Neural crest cell (in vitro differentiated cells): ENCODE measurements at regions not wholly inside any gene's neighbourhood (a gene's known extent, or its start where the extent isn't known, plus 50 kb on each side); places are given as distances from the start of the nearest gene placed in this dataset.
"Not testable (repeated sequence)": the region's sequence is repeated elsewhere in the genome, so short reads cannot be mapped to it uniquely, and the experiment has no call there.

ENCODE experiments used
- DNase-seq: peaks from one replicate; pipeline ENCODE4 v3.0.0; 2021; ENCODE audit warnings: low read depth, mixed read lengths, low spot score
- H3K27ac Mint-ChIP-seq: one replicate; pipeline ENCODE4 v1.8.0; 2021; ENCODE audit warnings: mild to moderate bottlenecking, mixed read lengths; ENCODE audit not compliant: unreplicated experiment
- H3K27me3 Mint-ChIP-seq: 2 replicates; pipeline ENCODE4 v1.8.0; 2021; ENCODE audit warnings: low read depth, mild to moderate bottlenecking, mixed read lengths
- H3K36me3 Mint-ChIP-seq: 2 replicates; pipeline ENCODE4 v1.8.0; 2021; ENCODE audit warnings: low read depth, mild to moderate bottlenecking, mixed read lengths
- H3K4me1 Mint-ChIP-seq: 2 replicates; pipeline ENCODE4 v1.8.0; 2021; ENCODE audit warnings: mixed read lengths
- H3K4me3 Mint-ChIP-seq: one replicate; pipeline ENCODE4 v1.8.0; 2021; ENCODE audit warnings: mild to moderate bottlenecking, mixed read lengths
- H3K9me3 Mint-ChIP-seq: 2 replicates; pipeline ENCODE4 v1.8.0; 2021; ENCODE audit warnings: mixed read lengths
- TF ChIP-seq, protein P1 (sequence below): fragments of 200-600 bp; sonication (generic); conservative IDR thresholded peaks from 2 replicates; pipeline ENCODE4 v1.5.0; 2021; ENCODE audit warnings: antibody characterized with exemption, mild to moderate bottlenecking

GRCh38 chr12:73112035-73112816 is 840.1 kb downstream of the TRHDE start:
- no peaks in the 10 kb centered on the region for H3K27me3 Mint-ChIP-seq
- H3K9me3 Mint-ChIP-seq, result no peaks in the 10 kb centered on the region
- no peak for DNase-seq
- no peaks in the 10 kb centered on the region for H3K4me1 Mint-ChIP-seq
- no peak overlapping the region for H3K27ac Mint-ChIP-seq
- H3K4me3 Mint-ChIP-seq, result no peak overlapping the region
- TF ChIP-seq, protein P1, sequence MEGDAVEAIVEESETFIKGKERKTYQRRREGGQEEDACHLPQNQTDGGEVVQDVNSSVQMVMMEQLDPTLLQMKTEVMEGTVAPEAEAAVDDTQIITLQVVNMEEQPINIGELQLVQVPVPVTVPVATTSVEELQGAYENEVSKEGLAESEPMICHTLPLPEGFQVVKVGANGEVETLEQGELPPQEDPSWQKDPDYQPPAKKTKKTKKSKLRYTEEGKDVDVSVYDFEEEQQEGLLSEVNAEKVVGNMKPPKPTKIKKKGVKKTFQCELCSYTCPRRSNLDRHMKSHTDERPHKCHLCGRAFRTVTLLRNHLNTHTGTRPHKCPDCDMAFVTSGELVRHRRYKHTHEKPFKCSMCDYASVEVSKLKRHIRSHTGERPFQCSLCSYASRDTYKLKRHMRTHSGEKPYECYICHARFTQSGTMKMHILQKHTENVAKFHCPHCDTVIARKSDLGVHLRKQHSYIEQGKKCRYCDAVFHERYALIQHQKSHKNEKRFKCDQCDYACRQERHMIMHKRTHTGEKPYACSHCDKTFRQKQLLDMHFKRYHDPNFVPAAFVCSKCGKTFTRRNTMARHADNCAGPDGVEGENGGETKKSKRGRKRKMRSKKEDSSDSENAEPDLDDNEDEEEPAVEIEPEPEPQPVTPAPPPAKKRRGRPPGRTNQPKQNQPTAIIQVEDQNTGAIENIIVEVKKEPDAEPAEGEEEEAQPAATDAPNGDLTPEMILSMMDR, result no peak
- H3K36me3 Mint-ChIP-seq, result no peaks in the 10 kb centered on the region

- Mint-ChIP-seq H3K4me3 (no peak overlapping the region), H3K4me1 (no peaks in the 10 kb centered on the region), H3K27me3 (no peaks in the 10 kb centered on the region), H3K9me3 (no peaks in the 10 kb centered on the region), H3K36me3 (no peaks in the 10 kb centered on the region), H3K27ac (no peak overlapping the region)
- DNase-seq, result no peak
- TF ChIP-seq, protein P1, result no peak
Observed at GRCh38 chr12:73124480-73124879, 852.3 kb downstream of the TRHDE start.

GRCh38 chr12:73125148-73125547 is 853.0 kb downstream of the TRHDE start:
- TF ChIP-seq, protein P1, result no peak
- Mint-ChIP-seq H3K27me3 (no peaks in the 10 kb centered on the region), H3K4me1 (no peaks in the 10 kb centered on the region), H3K4me3 (no peak overlapping the region), H3K27ac (no peak overlapping the region), H3K36me3 (no peaks in the 10 kb centered on the region), H3K9me3 (no peaks in the 10 kb centered on the region)
- no peak for DNase-seq

DNA sequence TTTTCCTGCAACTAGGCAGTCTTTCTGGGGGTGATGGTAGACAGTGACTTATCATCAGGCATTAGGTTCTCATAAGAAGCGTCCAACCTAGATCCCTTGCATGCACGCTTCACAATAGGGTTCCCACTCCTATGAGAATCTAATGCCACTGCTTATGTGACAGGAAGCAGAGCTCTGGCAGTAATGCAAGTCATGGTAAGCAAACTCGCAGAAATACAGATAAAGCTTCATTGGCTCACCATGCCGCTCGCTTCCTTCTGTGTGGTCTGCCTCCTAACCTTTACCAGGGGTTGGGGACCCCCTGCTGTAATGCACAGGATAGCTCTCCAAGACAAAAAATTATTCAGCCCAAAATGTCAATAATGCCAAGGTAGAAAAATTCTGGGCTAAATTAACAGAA is 864.2 kb downstream of the TRHDE start:
- Mint-ChIP-seq H3K36me3 (no peaks in the 10 kb centered on the region), H3K4me3 (no peak overlapping the region), H3K4me1 (no peaks in the 10 kb centered on the region), H3K27me3 (no peaks in the 10 kb centered on the region), H3K27ac (no peak overlapping the region), H3K9me3 (peaks cover 2% of the 10 kb centered on the region)
- TF ChIP-seq, protein P1, result no peak
- no peak for DNase-seq

DNA sequence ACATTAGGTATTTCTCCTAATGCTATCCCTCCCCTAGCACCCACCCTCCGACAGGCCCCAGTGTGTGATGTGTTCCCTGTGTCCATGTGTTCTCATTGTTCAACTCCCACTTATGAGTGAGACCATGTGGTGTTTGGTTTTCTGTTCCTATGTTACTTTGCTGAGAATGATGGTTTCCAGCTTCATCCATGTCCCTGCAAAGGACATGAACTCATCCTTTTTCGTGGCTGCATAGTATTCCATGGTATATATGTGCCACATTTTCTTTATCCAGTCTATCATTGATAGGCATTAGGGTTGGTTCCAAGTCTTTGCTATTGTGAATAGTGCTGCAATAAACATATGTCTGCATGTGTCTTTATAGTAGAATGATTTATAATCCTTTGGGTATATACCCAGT is 867.5 kb downstream of the TRHDE start:
- not testable (repeated sequence) for H3K4me3 Mint-ChIP-seq, H3K27me3 Mint-ChIP-seq, H3K9me3 Mint-ChIP-seq, H3K4me1 Mint-ChIP-seq, H3K36me3 Mint-ChIP-seq, H3K27ac Mint-ChIP-seq, DNase-seq

GRCh38 chr12:73158341-73158740 is 886.2 kb downstream of the TRHDE start:
- DNase-seq, result no peak
- Mint-ChIP-seq H3K27ac (no peak overlapping the region), H3K4me3 (no peak overlapping the region), H3K27me3 (no peaks in the 10 kb centered on the region), H3K36me3 (no peaks in the 10 kb centered on the region), H3K9me3 (peaks cover 5% of the 10 kb centered on the region), H3K4me1 (no peaks in the 10 kb centered on the region)
- TF ChIP-seq, protein P1, result no peak
